ENCODE measurements at regions not wholly inside any gene's neighbourhood (a gene's known extent, or its start where the extent isn't known, plus 50 kb on each side); places are given as distances from the start of the nearest gene placed in this dataset.

DNA sequence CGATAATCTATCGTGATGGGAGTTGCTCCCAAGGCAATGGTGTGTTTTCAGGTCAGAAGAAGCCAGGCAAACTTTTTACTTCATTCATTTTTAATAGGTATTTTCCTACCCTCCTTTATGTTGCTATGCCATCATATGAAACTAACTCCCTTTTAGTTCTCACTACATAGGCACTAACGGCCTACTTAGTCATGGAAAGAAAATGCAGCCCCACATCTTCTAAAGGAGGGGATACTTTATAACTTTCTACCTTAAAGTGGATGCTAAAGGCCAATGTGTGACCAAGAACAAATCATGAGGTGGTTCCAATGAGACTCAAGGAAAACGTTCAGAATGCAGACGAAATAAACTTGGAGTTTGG is 193.8 kb downstream of the FOXA2 start:
- Histone ChIP-seq H3K27ac (ENCODE audit: insufficient read length, low read depth, low read length) (no peak overlapping the region), H3K79me2 (ENCODE audit: insufficient read depth, low read length) (no peaks in the 10 kb centered on the region), H3K27me3 (ENCODE audit: insufficient read depth, low read length) (no peaks in the 10 kb centered on the region), H3K9ac (ENCODE audit: extremely low read depth, insufficient read length, low read length) (no peak overlapping the region), H3K4me2 (ENCODE audit: insufficient read depth, insufficient read length, low read length) (no peak overlapping the region), H3K23ac (ENCODE audit: insufficient read length, low read depth, low read length) (no peak overlapping the region), H2BK20ac (ENCODE audit: low read depth, low read length, poor library complexity, severe bottlenecking) (no peak overlapping the region), H3K79me1 (ENCODE audit: insufficient read depth, low read depth, low read length, poor library complexity, severe bottlenecking) (no peaks in the 10 kb centered on the region), H2BK120ac (ENCODE audit: low read depth, low read length, poor library complexity, severe bottlenecking) (no peak overlapping the region), H2AK5ac (ENCODE audit: insufficient read length, low read length) (no peak overlapping the region), H2AFZ (ENCODE audit: low read length) (no peak overlapping the region), H3K9me3 (ENCODE audit: control insufficient read depth, low read depth, low read length) (no peaks in the 10 kb centered on the region), H4K5ac (ENCODE audit: insufficient read length, low read depth, low read length) (no peak overlapping the region), H2BK12ac (ENCODE audit: insufficient read length, low read depth, low read length) (no peak overlapping the region), H3T11ph (ENCODE audit: low read length) (no peak overlapping the region), H3K4me1 (ENCODE audit: insufficient read depth, low read length) (peaks cover 8% of the 10 kb centered on the region; the same call in 1 of the 2 replicates), H4K20me1 (ENCODE audit: control insufficient read depth, insufficient read depth, insufficient read length) (no peaks in the 10 kb centered on the region), H3K23me2 (ENCODE audit: insufficient read length, low read depth, low read length, poor library complexity, severe bottlenecking) (no peaks in the 10 kb centered on the region), H4K8ac (replicated peaks; ENCODE audit: insufficient read length, low read depth, low read length) (no peak overlapping the region), H2BK15ac (ENCODE audit: low read depth, low read length) (no peak overlapping the region), H2BK5ac (ENCODE audit: insufficient read length, low read length) (no peak overlapping the region), H4K91ac (ENCODE audit: insufficient read length, low read depth, low read length) (no peak overlapping the region), H3K18ac (ENCODE audit: insufficient read length, low read depth, low read length) (no peak overlapping the region), H3K4ac (ENCODE audit: low read depth, low read length) (no peak overlapping the region), H3K14ac (ENCODE audit: insufficient read depth, low read length) (no peak overlapping the region), H3K56ac (ENCODE audit: insufficient read length, low read depth, low read length) (no peak overlapping the region)
- WGBS (ENCODE audit: extremely low coverage, insufficient read length, low lambda C conversion rate) = no CpG with 5 or more reads among the region's 5 CpGs
- TF ChIP-seq CTCF (conservative IDR thresholded peaks at IDR 0.05) = no peak
- Mint-ChIP-seq H3K9me3 (no peaks in the 10 kb centered on the region; a peak in 1 of 5 replicates), H3K27ac (no peak overlapping the region), H3K4me3 (no peak overlapping the region), H3K4me1 (peaks cover 24 to 25% of the 10 kb centered on the region in 2 experiments), H3K27me3 (ENCODE audit: low read depth) (peaks cover 56% of the 10 kb centered on the region), H3K36me3 (ENCODE audit: insufficient read depth in 1 of 3, low read depth in 3 of 3) (no peaks in the 10 kb centered on the region)
- DNase-seq = no peak

All from H9 (cell line).